GM21447 (cell line): ENCODE measurements at regions not wholly inside any gene's neighbourhood (a gene's known extent, or its start where the extent isn't known, plus 50 kb on each side); places are given as distances from the start of the nearest gene placed in this dataset.

Experiments used
- ATAC-seq: cut with Tn5 transposase; IDR thresholded peaks from one replicate; pipeline ENCODE4 v1.9.1; 2021; ENCODE audit not compliant: unreplicated experiment

- no peak for ATAC-seq
Measured at GRCh38 chr16:80427795-80428194, 113.0 kb upstream of the DYNLRB2 start.

- no peak for ATAC-seq
Measured at GRCh38 chr16:80418517-80419355, 122.1 kb upstream of the DYNLRB2 start.

GRCh38 chr16:80417706-80418271 is 123.0 kb upstream of the DYNLRB2 start:
- ATAC-seq: no peak

GRCh38 chr16:80408014-80408413 is 132.8 kb upstream of the DYNLRB2 start:
- ATAC-seq: no peak

GRCh38 chr16:80407265-80407987 is 133.4 kb upstream of the DYNLRB2 start:
- no peak for ATAC-seq

- ATAC-seq: no peak
Measured at GRCh38 chr16:80404847-80405246, 135.9 kb upstream of the DYNLRB2 start.

GRCh38 chr16:80403894-80404293 is 136.9 kb upstream of the DYNLRB2 start:
- no peak for ATAC-seq

GRCh38 chr16:80390871-80391489 is 149.8 kb upstream of the DYNLRB2 start:
- no peak for ATAC-seq

GRCh38 chr16:80390046-80390445 is 150.7 kb upstream of the DYNLRB2 start:
- no peak for ATAC-seq

- no peak for ATAC-seq
Measured at GRCh38 chr16:80389338-80389737, 151.5 kb upstream of the DYNLRB2 start.

GRCh38 chr16:80387318-80387921 is 153.4 kb upstream of the DYNLRB2 start:
- ATAC-seq: no peak

GRCh38 chr16:80384862-80385261 is 155.9 kb upstream of the DYNLRB2 start:
- no peak for ATAC-seq

- ATAC-seq: no peak
Measured at GRCh38 chr16:80380514-80380913, 160.3 kb upstream of the DYNLRB2 start.

- no peak for ATAC-seq
Measured at GRCh38 chr16:80377096-80377956, 163.5 kb upstream of the DYNLRB2 start.

GRCh38 chr16:80375973-80376372 is 164.8 kb upstream of the DYNLRB2 start:
- ATAC-seq: no peak

GRCh38 chr16:80375513-80375912 is 165.3 kb upstream of the DYNLRB2 start:
- ATAC-seq: no peak

- ATAC-seq: no peak
Measured at GRCh38 chr16:80372341-80372740, 168.5 kb upstream of the DYNLRB2 start.

- ATAC-seq: no peak
Measured at GRCh38 chr16:80369138-80369958, 171.4 kb upstream of the DYNLRB2 start.

- ATAC-seq: no peak
Measured at GRCh38 chr16:80367037-80367658, 173.6 kb upstream of the DYNLRB2 start.
